ENCODE measurements at regions not wholly inside any gene's neighbourhood (a gene's known extent, or its start where the extent isn't known, plus 50 kb on each side); places are given as distances from the start of the nearest gene placed in this dataset.

GRCh38 chr15:55016225-55016624 lies 180.5 kb downstream of the RSL24D1 start:
- TF ChIP-seq CTCF (IDR thresholded peaks at IDR 0.05) (no peak), RFX5 (IDR thresholded peaks at IDR 0.05; ENCODE audit: low read length) (no peak), MAX (IDR thresholded peaks at IDR 0.05; ENCODE audit: low read depth) (no peak), CHD2 (IDR thresholded peaks at IDR 0.05; ENCODE audit: low read length, partially characterized antibody) (no peak), FOXM1 (IDR thresholded peaks at IDR 0.05; ENCODE audit: low read depth) (no peak), GABPA (IDR thresholded peaks at IDR 0.05; ENCODE audit: low read depth) (no peak), JUND (IDR thresholded peaks at IDR 0.05) (no peak), NRF1 (IDR thresholded peaks at IDR 0.05; ENCODE audit: low read depth, low read length) (no peak), EZH2phosphoT487 (IDR thresholded peaks at IDR 0.05; ENCODE audit: borderline replicate concordance, low read depth) (no peak), REST (IDR thresholded peaks at IDR 0.05; ENCODE audit: low read depth, low read length) (no peak)
